RWPE2 (cell line): ENCODE measurements at regions not wholly inside any gene's neighbourhood (a gene's known extent, or its start where the extent isn't known, plus 50 kb on each side); places are given as distances from the start of the nearest gene placed in this dataset.

Source experiments
- ATAC-seq: fragments of 200-7000 bp; cut with Tn5 transposase; 3 replicates; pipeline ENCODE4 v1.9.1; 2021; ENCODE audit warnings: low read depth
- DNase-seq: peaks from one replicate; pipeline ENCODE4 v3.0.0-alpha.2; 2020; ENCODE audit warnings: low spot score
- H3K27ac ChIP-seq: fragments of 450-650 bp; 2 replicates; pipeline ENCODE4 v1.5.1; 2017; ENCODE audit warnings: mild to moderate bottlenecking; ENCODE audit not compliant: poor library complexity, severe bottlenecking
- H3K27me3 ChIP-seq: fragments of 250-450 bp; sonication (Bioruptor Pico); 2 replicates; pipeline ENCODE4 v1.5.1; 2021; ENCODE audit warnings: mild to moderate bottlenecking, moderate library complexity; ENCODE audit not compliant: insufficient read depth, poor library complexity, severe bottlenecking
- H3K36me3 ChIP-seq: fragments of 250-450 bp; sonication (Bioruptor Pico); 2 replicates; pipeline ENCODE4 v1.5.1; 2020; ENCODE audit warnings: low read depth, mild to moderate bottlenecking, moderate library complexity
- H3K4me1 ChIP-seq: fragments of 250-450 bp; sonication (Bioruptor Pico); 2 replicates; pipeline ENCODE4 v1.5.1; 2021; ENCODE audit warnings: mild to moderate bottlenecking, moderate library complexity; ENCODE audit not compliant: insufficient read depth, poor library complexity, severe bottlenecking
- H3K4me3 ChIP-seq: fragments of 250-450 bp; sonication (Bioruptor Pico); 2 replicates; pipeline ENCODE4 v1.5.1; 2021; ENCODE audit warnings: mild to moderate bottlenecking, moderate library complexity; ENCODE audit not compliant: severe bottlenecking
- H3K9me3 ChIP-seq: fragments of 250-450 bp; sonication (Bioruptor Pico); 2 replicates; pipeline ENCODE4 v1.5.1; 2021; ENCODE audit warnings: mild to moderate bottlenecking, moderate library complexity; ENCODE audit not compliant: severe bottlenecking
- CTCF ChIP-seq: fragments of 450-650 bp; IDR thresholded peaks from one replicate; pipeline ENCODE4 v1.5.1; 2017; ENCODE audit warnings: mild to moderate bottlenecking, moderate library complexity; ENCODE audit not compliant: poor library complexity, severe bottlenecking

GRCh38 chr1:99407018-99407417 is 142.7 kb downstream of the PLPPR4 start:
- no peak overlapping the region for H3K27ac ChIP-seq
- no peaks in the 10 kb centered on the region for H3K9me3 ChIP-seq
- no peaks in the 10 kb centered on the region for H3K36me3 ChIP-seq
- no peaks in the 10 kb centered on the region for H3K4me1 ChIP-seq
- TF ChIP-seq CTCF, result no peak
- ATAC-seq (no peak), DNase-seq (no peak)
- H3K4me3 ChIP-seq, result no peak overlapping the region
- H3K27me3 ChIP-seq, result no peaks in the 10 kb centered on the region

DNA sequence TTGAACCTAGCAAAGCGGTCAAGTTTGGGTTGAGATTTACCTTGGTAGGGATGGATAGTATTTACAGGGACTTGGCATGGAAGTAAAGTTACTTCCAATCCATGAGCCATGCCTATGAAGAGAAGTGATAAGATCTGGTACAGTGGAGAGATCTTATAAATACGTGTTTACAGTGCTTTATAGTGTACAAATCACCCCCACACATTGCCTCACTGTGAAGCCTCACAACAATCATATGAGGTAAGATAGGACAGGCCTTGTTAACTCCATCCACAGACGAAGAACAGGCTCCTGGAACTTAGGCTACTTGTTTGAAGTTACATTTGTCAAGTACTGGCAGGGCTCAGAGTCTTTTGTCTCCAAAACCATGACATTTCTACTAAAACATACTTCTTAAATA is 159.8 kb downstream of the PLPPR4 start:
- Histone ChIP-seq H3K27me3 (no peaks in the 10 kb centered on the region), H3K36me3 (no peaks in the 10 kb centered on the region), H3K4me3 (no peak overlapping the region), H3K4me1 (no peaks in the 10 kb centered on the region), H3K9me3 (no peaks in the 10 kb centered on the region), H3K27ac (no peak overlapping the region)
- DNase-seq (no peak), ATAC-seq (no peak)
- TF ChIP-seq CTCF, result no peak

GRCh38 chr1:99429754-99430153 is 165.5 kb downstream of the PLPPR4 start:
- DNase-seq, result no peak

GRCh38 chr1:99438656-99439230 is 174.5 kb downstream of the PLPPR4 start:
- Histone ChIP-seq H3K4me1 (no peaks in the 10 kb centered on the region), H3K27me3 (no peaks in the 10 kb centered on the region), H3K36me3 (no peaks in the 10 kb centered on the region), H3K27ac (no peak overlapping the region), H3K9me3 (no peaks in the 10 kb centered on the region), H3K4me3 (no peak overlapping the region)
- DNase-seq, result no peak
- no peak for TF ChIP-seq CTCF
- ATAC-seq, result no peak

More at GRCh38 chr1:99429754-99430153, 165.5 kb downstream of the PLPPR4 start:
- H3K36me3 ChIP-seq, result no peaks in the 10 kb centered on the region
- H3K27ac ChIP-seq, result no peak overlapping the region
- ATAC-seq, result no peak
- no peak for TF ChIP-seq CTCF
- H3K9me3 ChIP-seq, result no peaks in the 10 kb centered on the region
- no peaks in the 10 kb centered on the region for H3K27me3 ChIP-seq
- no peaks in the 10 kb centered on the region for H3K4me1 ChIP-seq
- no peak overlapping the region for H3K4me3 ChIP-seq

GRCh38 chr1:99439433-99440075 is 175.3 kb downstream of the PLPPR4 start:
- H3K27me3 ChIP-seq, result no peaks in the 10 kb centered on the region
- no peak overlapping the region for H3K27ac ChIP-seq
- H3K36me3 ChIP-seq, result no peaks in the 10 kb centered on the region
- H3K9me3 ChIP-seq, result no peaks in the 10 kb centered on the region
- H3K4me1 ChIP-seq, result no peaks in the 10 kb centered on the region
- ATAC-seq (no peak), DNase-seq (no peak)
- no peak for TF ChIP-seq CTCF
- H3K4me3 ChIP-seq, result no peak overlapping the region
